HL-60 (cell line): ENCODE measurements at regions not wholly inside any gene's neighbourhood (a gene's known extent, or its start where the extent isn't known, plus 50 kb on each side); places are given as distances from the start of the nearest gene placed in this dataset.

Experiments used
- DNase-seq, 2 experiments: peaks; one replicate each; pipeline ENCODE4 v3.0.0-alpha.2; 2010 to 2020; ENCODE audit warnings: low read depth in 1 of 2, low spot score in 1 of 2
- H3K27ac ChIP-seq: fragments of 250-450 bp; sonication (Bioruptor Pico); replicated peaks from 2 replicates; pipeline ENCODE4 v1.5.1; 2020; ENCODE audit warnings: mild to moderate bottlenecking, moderate library complexity
- H3K27me3 ChIP-seq: fragments of 250-450 bp; sonication (Bioruptor Pico); 2 replicates; pipeline ENCODE4 v1.5.1; 2021; ENCODE audit warnings: mild to moderate bottlenecking, moderate library complexity; ENCODE audit not compliant: insufficient read depth, poor library complexity, severe bottlenecking
- H3K4me3 ChIP-seq: replicated peaks from 2 replicates; pipeline ENCODE4 v1.5.1; 2011; ENCODE audit warnings: mild to moderate bottlenecking, control low read depth, low read length; ENCODE audit not compliant: insufficient read depth
- GABPA ChIP-seq: IDR thresholded peaks from 2 replicates; pipeline ENCODE4 v1.6.1; 2012; ENCODE audit warnings: low read depth
- POLR2AphosphoS5 ChIP-seq: IDR thresholded peaks from 2 replicates; pipeline ENCODE4 v1.6.1; 2012; ENCODE audit warnings: low read depth
- SPI1 ChIP-seq: IDR thresholded peaks from 2 replicates; pipeline ENCODE4 v1.6.1; 2012; ENCODE audit warnings: low read depth, mild to moderate bottlenecking, borderline replicate concordance
- TF ChIP-seq, protein P1 (sequence below): IDR thresholded peaks from one replicate; pipeline ENCODE4 v1.5.1; 2011; ENCODE audit warnings: low read length, control low read depth, inconsistent platforms; ENCODE audit not compliant: insufficient read depth
- TF ChIP-seq, protein P2 (sequence below): IDR thresholded peaks from 2 replicates; pipeline ENCODE4 v1.6.1; 2012; ENCODE audit warnings: low read depth; ENCODE audit not compliant: insufficient replicate concordance

- Histone ChIP-seq H3K4me3 (no peak overlapping the region), H3K27ac (no peak overlapping the region), H3K27me3 (no peaks in the 10 kb centered on the region)
- no peak for DNase-seq
- TF ChIP-seq POLR2AphosphoS5 = no peak
- TF ChIP-seq SPI1 = no peak
- TF ChIP-seq, protein P1, sequence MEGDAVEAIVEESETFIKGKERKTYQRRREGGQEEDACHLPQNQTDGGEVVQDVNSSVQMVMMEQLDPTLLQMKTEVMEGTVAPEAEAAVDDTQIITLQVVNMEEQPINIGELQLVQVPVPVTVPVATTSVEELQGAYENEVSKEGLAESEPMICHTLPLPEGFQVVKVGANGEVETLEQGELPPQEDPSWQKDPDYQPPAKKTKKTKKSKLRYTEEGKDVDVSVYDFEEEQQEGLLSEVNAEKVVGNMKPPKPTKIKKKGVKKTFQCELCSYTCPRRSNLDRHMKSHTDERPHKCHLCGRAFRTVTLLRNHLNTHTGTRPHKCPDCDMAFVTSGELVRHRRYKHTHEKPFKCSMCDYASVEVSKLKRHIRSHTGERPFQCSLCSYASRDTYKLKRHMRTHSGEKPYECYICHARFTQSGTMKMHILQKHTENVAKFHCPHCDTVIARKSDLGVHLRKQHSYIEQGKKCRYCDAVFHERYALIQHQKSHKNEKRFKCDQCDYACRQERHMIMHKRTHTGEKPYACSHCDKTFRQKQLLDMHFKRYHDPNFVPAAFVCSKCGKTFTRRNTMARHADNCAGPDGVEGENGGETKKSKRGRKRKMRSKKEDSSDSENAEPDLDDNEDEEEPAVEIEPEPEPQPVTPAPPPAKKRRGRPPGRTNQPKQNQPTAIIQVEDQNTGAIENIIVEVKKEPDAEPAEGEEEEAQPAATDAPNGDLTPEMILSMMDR = no peak
- TF ChIP-seq, protein P2, sequence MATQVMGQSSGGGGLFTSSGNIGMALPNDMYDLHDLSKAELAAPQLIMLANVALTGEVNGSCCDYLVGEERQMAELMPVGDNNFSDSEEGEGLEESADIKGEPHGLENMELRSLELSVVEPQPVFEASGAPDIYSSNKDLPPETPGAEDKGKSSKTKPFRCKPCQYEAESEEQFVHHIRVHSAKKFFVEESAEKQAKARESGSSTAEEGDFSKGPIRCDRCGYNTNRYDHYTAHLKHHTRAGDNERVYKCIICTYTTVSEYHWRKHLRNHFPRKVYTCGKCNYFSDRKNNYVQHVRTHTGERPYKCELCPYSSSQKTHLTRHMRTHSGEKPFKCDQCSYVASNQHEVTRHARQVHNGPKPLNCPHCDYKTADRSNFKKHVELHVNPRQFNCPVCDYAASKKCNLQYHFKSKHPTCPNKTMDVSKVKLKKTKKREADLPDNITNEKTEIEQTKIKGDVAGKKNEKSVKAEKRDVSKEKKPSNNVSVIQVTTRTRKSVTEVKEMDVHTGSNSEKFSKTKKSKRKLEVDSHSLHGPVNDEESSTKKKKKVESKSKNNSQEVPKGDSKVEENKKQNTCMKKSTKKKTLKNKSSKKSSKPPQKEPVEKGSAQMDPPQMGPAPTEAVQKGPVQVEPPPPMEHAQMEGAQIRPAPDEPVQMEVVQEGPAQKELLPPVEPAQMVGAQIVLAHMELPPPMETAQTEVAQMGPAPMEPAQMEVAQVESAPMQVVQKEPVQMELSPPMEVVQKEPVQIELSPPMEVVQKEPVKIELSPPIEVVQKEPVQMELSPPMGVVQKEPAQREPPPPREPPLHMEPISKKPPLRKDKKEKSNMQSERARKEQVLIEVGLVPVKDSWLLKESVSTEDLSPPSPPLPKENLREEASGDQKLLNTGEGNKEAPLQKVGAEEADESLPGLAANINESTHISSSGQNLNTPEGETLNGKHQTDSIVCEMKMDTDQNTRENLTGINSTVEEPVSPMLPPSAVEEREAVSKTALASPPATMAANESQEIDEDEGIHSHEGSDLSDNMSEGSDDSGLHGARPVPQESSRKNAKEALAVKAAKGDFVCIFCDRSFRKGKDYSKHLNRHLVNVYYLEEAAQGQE = no peak
- no peak for TF ChIP-seq GABPA
These were observed 112.2 kb upstream of the JCAD start for GRCh38 chr10:30171601-30172000.

DNA sequence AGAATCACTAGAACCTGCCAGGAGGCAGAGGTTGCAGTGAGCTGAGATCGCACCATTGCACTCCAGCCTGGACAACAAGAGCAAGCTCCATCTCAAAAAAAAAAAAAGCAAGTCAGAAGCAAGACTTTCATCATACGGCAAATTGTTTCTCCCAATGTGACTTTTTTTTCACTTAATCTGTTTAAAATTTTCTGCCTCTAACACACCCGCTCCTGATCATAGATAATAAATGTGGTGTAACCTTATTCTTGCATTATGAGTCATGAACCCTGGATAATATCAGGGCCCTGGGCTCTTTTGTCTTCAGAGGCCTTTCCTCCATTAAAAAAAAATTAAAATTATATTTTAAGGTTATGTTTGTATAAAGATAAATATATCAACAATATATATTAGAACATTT lies 111.4 kb upstream of the JCAD start:
- Histone ChIP-seq H3K27me3 (no peaks in the 10 kb centered on the region), H3K4me3 (no peak overlapping the region), H3K27ac (no peak overlapping the region)
- TF ChIP-seq, protein P1 = no peak
- TF ChIP-seq SPI1 = no peak
- TF ChIP-seq, protein P2 = no peak
- no peak for TF ChIP-seq GABPA
- no peak for TF ChIP-seq POLR2AphosphoS5
- no peak for DNase-seq

DNA sequence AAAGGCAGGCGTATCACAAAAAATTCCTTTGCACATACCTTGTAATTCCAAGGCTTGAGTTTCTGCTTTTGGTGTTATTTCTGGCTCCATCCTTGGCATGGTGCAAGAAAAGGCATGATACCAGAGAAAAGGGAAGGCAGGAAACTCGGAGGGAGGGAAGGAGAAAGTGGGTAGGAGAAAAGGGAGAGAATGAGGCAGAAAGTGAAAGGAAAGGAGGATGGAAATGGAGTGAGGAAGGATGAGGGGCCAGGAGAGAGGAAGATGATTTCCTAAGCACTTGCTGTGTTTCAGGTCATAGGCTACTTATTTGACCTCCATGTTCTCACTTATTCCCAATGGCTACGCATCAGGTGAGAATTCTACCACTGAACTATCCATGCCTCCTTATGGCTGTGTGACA lies 110.8 kb upstream of the JCAD start:
- DNase-seq = no peak
- Histone ChIP-seq H3K27ac (no peak overlapping the region), H3K27me3 (no peaks in the 10 kb centered on the region), H3K4me3 (no peak overlapping the region)
- no peak for TF ChIP-seq SPI1
- TF ChIP-seq, protein P2 = no peak
- no peak for TF ChIP-seq GABPA
- TF ChIP-seq POLR2AphosphoS5 = no peak
- TF ChIP-seq, protein P1 = no peak
